Ectodermal cell (in vitro differentiated cells): ENCODE measurements at regions not wholly inside any gene's neighbourhood (a gene's known extent, or its start where the extent isn't known, plus 50 kb on each side); places are given as distances from the start of the nearest gene placed in this dataset.

Source experiments
- H3K27ac ChIP-seq: 2 replicates; pipeline ENCODE4 v1.7.0; 2013; ENCODE audit warnings: mild to moderate bottlenecking, low read depth, low read length; ENCODE audit not compliant: insufficient read depth, poor library complexity, severe bottlenecking
- H3K27me3 ChIP-seq: 2 replicates; pipeline ENCODE4 v1.7.0; 2013; ENCODE audit warnings: mild to moderate bottlenecking, low read length; ENCODE audit not compliant: insufficient read depth, control insufficient read depth, poor library complexity, severe bottlenecking
- H3K36me3 ChIP-seq: one replicate; pipeline ENCODE4 v1.7.0; 2013; ENCODE audit warnings: low read length; ENCODE audit not compliant: control insufficient read depth, insufficient read depth
- H3K4me1 ChIP-seq: one replicate; pipeline ENCODE4 v1.7.0; 2013; ENCODE audit warnings: low read length; ENCODE audit not compliant: control insufficient read depth, insufficient read depth
- H3K4me3 ChIP-seq: 2 replicates; pipeline ENCODE4 v1.7.0; 2013; ENCODE audit warnings: low read depth, low read length, control low read depth; ENCODE audit not compliant: insufficient read depth
- H3K9me3 ChIP-seq: 2 replicates; pipeline ENCODE4 v1.7.0; 2013; ENCODE audit warnings: mild to moderate bottlenecking, low read length, moderate library complexity; ENCODE audit not compliant: control insufficient read depth
- WGBS, 2 experiments: methylation state at CpG; one replicate each; pipeline ENCODE4 v1.1.7; 2013; ENCODE audit warnings: missing lambda C conversion rate in 2 of 2; 5-methylcytosine and 5-hydroxymethylcytosine counted together

GRCh38 chr11:69878927-69879728 is 59.9 kb upstream of the FGF3 start:
- no peak overlapping the region for H3K27ac ChIP-seq
- H3K27me3 ChIP-seq = no peaks in the 10 kb centered on the region
- H3K4me3 ChIP-seq = no peak overlapping the region
- 79 to 84% methylated on average over 11 of the region's 11 CpGs for WGBS, 2 experiments
- H3K9me3 ChIP-seq = no peaks in the 10 kb centered on the region
- H3K36me3 ChIP-seq = no peaks in the 10 kb centered on the region
- H3K4me1 ChIP-seq = peaks cover 8% of the 10 kb centered on the region

GRCh38 chr11:69879729-69880005 is 60.5 kb upstream of the FGF3 start:
- Histone ChIP-seq H3K27ac (no peak overlapping the region), H3K4me3 (no peak overlapping the region), H3K4me1 (peaks cover 6% of the 10 kb centered on the region), H3K9me3 (no peaks in the 10 kb centered on the region), H3K27me3 (no peaks in the 10 kb centered on the region), H3K36me3 (no peaks in the 10 kb centered on the region)
- 57 to 58% methylated on average over 5 of the region's 5 CpGs for WGBS, 2 experiments

GRCh38 chr11:69880041-69880825 is 61.0 kb upstream of the FGF3 start:
- 88 to 90% methylated on average over 18 of the region's 18 CpGs for WGBS, 2 experiments

GRCh38 chr11:69880826-69881445 is 61.7 kb upstream of the FGF3 start:
- Histone ChIP-seq H3K4me3 (no peak overlapping the region), H3K4me1 (no peaks in the 10 kb centered on the region), H3K9me3 (no peaks in the 10 kb centered on the region), H3K36me3 (no peaks in the 10 kb centered on the region), H3K27me3 (no peaks in the 10 kb centered on the region), H3K27ac (no peak overlapping the region)
- WGBS, 2 experiments = 93% methylated on average over 10 of the region's 10 CpGs

More at GRCh38 chr11:69880041-69880825, 61.0 kb upstream of the FGF3 start:
- Histone ChIP-seq H3K4me3 (no peak overlapping the region), H3K27me3 (no peaks in the 10 kb centered on the region), H3K9me3 (no peaks in the 10 kb centered on the region), H3K27ac (no peak overlapping the region), H3K4me1 (peaks cover under 1% of the 10 kb centered on the region), H3K36me3 (no peaks in the 10 kb centered on the region)

GRCh38 chr11:69881467-69882269 is 62.5 kb upstream of the FGF3 start:
- no peak overlapping the region for H3K27ac ChIP-seq
- no peaks in the 10 kb centered on the region for H3K27me3 ChIP-seq
- H3K9me3 ChIP-seq = no peaks in the 10 kb centered on the region
- WGBS, 2 experiments = 79 to 82% methylated on average over 20 of the region's 20 CpGs
- H3K4me1 ChIP-seq = no peaks in the 10 kb centered on the region
- H3K4me3 ChIP-seq = no peak overlapping the region
- H3K36me3 ChIP-seq = no peaks in the 10 kb centered on the region

GRCh38 chr11:69882270-69882608 is 63.0 kb upstream of the FGF3 start:
- Histone ChIP-seq H3K4me1 (no peaks in the 10 kb centered on the region), H3K36me3 (no peaks in the 10 kb centered on the region), H3K9me3 (no peaks in the 10 kb centered on the region), H3K27ac (no peak overlapping the region), H3K4me3 (no peak overlapping the region), H3K27me3 (no peaks in the 10 kb centered on the region)
- WGBS, 2 experiments = 93 to 94% methylated on average over 7 of the region's 7 CpGs

- H3K9me3 ChIP-seq = no peaks in the 10 kb centered on the region
- no peak overlapping the region for H3K27ac ChIP-seq
- no peaks in the 10 kb centered on the region for H3K4me1 ChIP-seq
- 88 to 89% methylated on average over 32 of the region's 32 CpGs for WGBS, 2 experiments
- no peak overlapping the region for H3K4me3 ChIP-seq
- H3K36me3 ChIP-seq = no peaks in the 10 kb centered on the region
- no peaks in the 10 kb centered on the region for H3K27me3 ChIP-seq
Observed at GRCh38 chr11:69883292-69884255, 64.4 kb upstream of the FGF3 start.

- Histone ChIP-seq H3K36me3 (no peaks in the 10 kb centered on the region), H3K27me3 (peaks cover 5% of the 10 kb centered on the region), H3K27ac (no peak overlapping the region), H3K4me1 (peaks cover 6% of the 10 kb centered on the region), H3K4me3 (no peak overlapping the region), H3K9me3 (no peaks in the 10 kb centered on the region)
- 87 to 90% methylated on average over 10 of the region's 10 CpGs for WGBS, 2 experiments
Observed at GRCh38 chr11:69884286-69884685, 65.1 kb upstream of the FGF3 start.

GRCh38 chr11:69884751-69885150 is 65.5 kb upstream of the FGF3 start:
- Histone ChIP-seq H3K9me3 (no peaks in the 10 kb centered on the region), H3K36me3 (no peaks in the 10 kb centered on the region), H3K27me3 (peaks cover 10% of the 10 kb centered on the region), H3K27ac (no peak overlapping the region), H3K4me3 (no peak overlapping the region), H3K4me1 (peaks cover 10% of the 10 kb centered on the region)
- 82 to 84% methylated on average over 7 of the region's 7 CpGs for WGBS, 2 experiments
